Stimulated activated naive B cell treated with anti-CD40 and anti-IgM and Interleukin-4, amounts not matched to agents 10 μg/mL and 1 μg/mL and 100 μg/mL, for 72 hours (primary cell): ENCODE measurements at regions not wholly inside any gene's neighbourhood (a gene's known extent, or its start where the extent isn't known, plus 50 kb on each side); places are given as distances from the start of the nearest gene placed in this dataset.

ENCODE experiments used
- ATAC-seq, 2 donors: fragments of 150-1000 bp; cut with Tn5 transposase; replicated peaks; 2 replicates each; pipeline ENCODE4 v1.10.0; 2021; ENCODE audit warnings: moderate library complexity in 1 of 2
- DNase-seq: peaks from one replicate; pipeline ENCODE4 v3.0.0; 2021
- H3K27ac Mint-ChIP-seq: one replicate; pipeline ENCODE4 v1.8.0; 2022; ENCODE audit warnings: mild to moderate bottlenecking, mixed read lengths
- H3K27me3 Mint-ChIP-seq, 2 donors: one replicate each; pipeline ENCODE4 v1.8.0; 2022; ENCODE audit warnings: mixed read lengths in 2 of 2
- H3K36me3 Mint-ChIP-seq, 2 donors: one replicate each; pipeline ENCODE4 v1.8.0; 2022; ENCODE audit warnings: mixed read lengths in 2 of 2, mild to moderate bottlenecking in 1 of 2
- H3K4me1 Mint-ChIP-seq, 2 donors: one replicate each; pipeline ENCODE4 v1.8.0; 2022; ENCODE audit warnings: mixed read lengths in 2 of 2, mild to moderate bottlenecking in 1 of 2
- H3K4me3 Mint-ChIP-seq, 2 donors: one replicate each; pipeline ENCODE4 v1.8.0; 2022; ENCODE audit warnings: mild to moderate bottlenecking in 2 of 2, mixed read lengths in 2 of 2, moderate library complexity in 1 of 2
- H3K9me3 Mint-ChIP-seq, 2 donors: one replicate each; pipeline ENCODE4 v1.8.0; 2022; ENCODE audit warnings: mixed read lengths in 2 of 2, mild to moderate bottlenecking in 1 of 2

- Mint-ChIP-seq H3K27ac (no peak overlapping the region), H3K27me3 (peaks cover 16 to 20% of the 10 kb centered on the region in 2 donors), H3K36me3 (no peaks in the 10 kb centered on the region), H3K4me1 (peaks cover 1 to 10% of the 10 kb centered on the region in 2 donors), H3K9me3 (no peaks in the 10 kb centered on the region), H3K4me3 (no peak overlapping the region)
- ATAC-seq (no peak), DNase-seq (no peak)
Observed at GRCh38 chr17:72511874-72512273, 391.1 kb downstream of the SOX9 start.

- H3K9me3 Mint-ChIP-seq: no peaks in the 10 kb centered on the region
- no peak overlapping the region for H3K4me3 Mint-ChIP-seq
- no peak for ATAC-seq
- no peak overlapping the region for H3K27ac Mint-ChIP-seq
- DNase-seq: no peak
- no peaks in the 10 kb centered on the region for H3K36me3 Mint-ChIP-seq
- peaks cover 20 to 23% of the 10 kb centered on the region in 2 donors for H3K27me3 Mint-ChIP-seq
- H3K4me1 Mint-ChIP-seq: peaks cover 1 to 10% of the 10 kb centered on the region in 2 donors
Observed at GRCh38 chr17:72512649-72513556, 392.1 kb downstream of the SOX9 start.

- H3K4me1 Mint-ChIP-seq: peaks cover 1 to 10% of the 10 kb centered on the region in 2 donors
- ATAC-seq: no peak
- no peaks in the 10 kb centered on the region for H3K9me3 Mint-ChIP-seq
- DNase-seq: no peak
- H3K36me3 Mint-ChIP-seq: no peaks in the 10 kb centered on the region
- H3K27me3 Mint-ChIP-seq: peaks cover 33 to 35% of the 10 kb centered on the region in 2 donors
- H3K27ac Mint-ChIP-seq: no peak overlapping the region
- no peak overlapping the region for H3K4me3 Mint-ChIP-seq
Observed at GRCh38 chr17:72514321-72514861, 393.6 kb downstream of the SOX9 start.

- DNase-seq (no peak), ATAC-seq (no peak)
- Mint-ChIP-seq H3K27ac (no peak overlapping the region), H3K4me1 (peaks cover 1 to 10% of the 10 kb centered on the region in 2 donors), H3K4me3 (no peak overlapping the region), H3K27me3 (peaks cover 35 to 37% of the 10 kb centered on the region in 2 donors), H3K36me3 (no peaks in the 10 kb centered on the region), H3K9me3 (no peaks in the 10 kb centered on the region)
Observed at GRCh38 chr17:72514891-72515290, 394.1 kb downstream of the SOX9 start.

GRCh38 chr17:72515291-72516065 lies 394.7 kb downstream of the SOX9 start:
- H3K27ac Mint-ChIP-seq: no peak overlapping the region
- ATAC-seq: no peak
- H3K9me3 Mint-ChIP-seq: no peaks in the 10 kb centered on the region
- H3K4me1 Mint-ChIP-seq: peaks cover 1 to 4% of the 10 kb centered on the region in 2 donors
- DNase-seq: no peak
- H3K36me3 Mint-ChIP-seq: no peaks in the 10 kb centered on the region
- peaks cover 35 to 37% of the 10 kb centered on the region in 2 donors for H3K27me3 Mint-ChIP-seq
- no peak overlapping the region for H3K4me3 Mint-ChIP-seq

GRCh38 chr17:72516772-72517399 lies 396.1 kb downstream of the SOX9 start:
- no peak overlapping the region for H3K4me3 Mint-ChIP-seq
- no peak overlapping the region for H3K27ac Mint-ChIP-seq
- H3K4me1 Mint-ChIP-seq: no peaks in the 10 kb centered on the region
- ATAC-seq (no peak), DNase-seq (no peak)
- H3K27me3 Mint-ChIP-seq: peaks cover 35 to 37% of the 10 kb centered on the region in 2 donors
- no peaks in the 10 kb centered on the region for H3K36me3 Mint-ChIP-seq
- no peaks in the 10 kb centered on the region for H3K9me3 Mint-ChIP-seq

GRCh38 chr17:72517413-72518158 lies 396.8 kb downstream of the SOX9 start:
- DNase-seq (no peak), ATAC-seq (no peak)
- H3K27me3 Mint-ChIP-seq: peaks cover 35 to 37% of the 10 kb centered on the region in 2 donors
- H3K36me3 Mint-ChIP-seq: no peaks in the 10 kb centered on the region
- H3K27ac Mint-ChIP-seq: no peak overlapping the region
- no peaks in the 10 kb centered on the region for H3K4me1 Mint-ChIP-seq
- no peak overlapping the region for H3K4me3 Mint-ChIP-seq
- H3K9me3 Mint-ChIP-seq: no peaks in the 10 kb centered on the region

GRCh38 chr17:72518159-72518732 lies 397.4 kb downstream of the SOX9 start:
- no peak for DNase-seq
- peaks cover 35 to 37% of the 10 kb centered on the region in 2 donors for H3K27me3 Mint-ChIP-seq
- H3K27ac Mint-ChIP-seq: no peak overlapping the region
- ATAC-seq: no peak
- H3K9me3 Mint-ChIP-seq: no peaks in the 10 kb centered on the region
- H3K36me3 Mint-ChIP-seq: no peaks in the 10 kb centered on the region
- no peaks in the 10 kb centered on the region for H3K4me1 Mint-ChIP-seq
- no peak overlapping the region for H3K4me3 Mint-ChIP-seq

- Mint-ChIP-seq H3K4me1 (no peaks in the 10 kb centered on the region), H3K9me3 (no peaks in the 10 kb centered on the region), H3K36me3 (no peaks in the 10 kb centered on the region), H3K27ac (no peak overlapping the region), H3K4me3 (no peak overlapping the region), H3K27me3 (peaks cover 35 to 37% of the 10 kb centered on the region in 2 donors)
- ATAC-seq (no peak), DNase-seq (no peak)
Observed at GRCh38 chr17:72518753-72519597, 398.2 kb downstream of the SOX9 start.

- Mint-ChIP-seq H3K27ac (no peak overlapping the region), H3K4me3 (no peak overlapping the region), H3K36me3 (no peaks in the 10 kb centered on the region), H3K4me1 (no peaks in the 10 kb centered on the region), H3K9me3 (no peaks in the 10 kb centered on the region), H3K27me3 (peaks cover 32 to 33% of the 10 kb centered on the region in 2 donors)
- DNase-seq (no peak), ATAC-seq (no peak)
Observed at GRCh38 chr17:72519598-72519936, 398.7 kb downstream of the SOX9 start.

GRCh38 chr17:72520665-72521303 lies 400.0 kb downstream of the SOX9 start:
- Mint-ChIP-seq H3K4me3 (no peak overlapping the region), H3K27me3 (peaks cover 21% of the 10 kb centered on the region in 2 donors), H3K4me1 (no peaks in the 10 kb centered on the region), H3K27ac (no peak overlapping the region), H3K36me3 (no peaks in the 10 kb centered on the region), H3K9me3 (no peaks in the 10 kb centered on the region)
- DNase-seq (no peak), ATAC-seq (no peak)

GRCh38 chr17:72523491-72523890 lies 402.7 kb downstream of the SOX9 start:
- no peaks in the 10 kb centered on the region for H3K36me3 Mint-ChIP-seq
- no peaks in the 10 kb centered on the region for H3K4me1 Mint-ChIP-seq
- H3K27me3 Mint-ChIP-seq: peaks cover 11 to 16% of the 10 kb centered on the region in 2 donors
- no peak for ATAC-seq
- no peak overlapping the region for H3K4me3 Mint-ChIP-seq
- DNase-seq: no peak
- H3K27ac Mint-ChIP-seq: no peak overlapping the region
- no peaks in the 10 kb centered on the region for H3K9me3 Mint-ChIP-seq
